ENCODE measurements at regions not wholly inside any gene's neighbourhood (a gene's known extent, or its start where the extent isn't known, plus 50 kb on each side); places are given as distances from the start of the nearest gene placed in this dataset.

DNA sequence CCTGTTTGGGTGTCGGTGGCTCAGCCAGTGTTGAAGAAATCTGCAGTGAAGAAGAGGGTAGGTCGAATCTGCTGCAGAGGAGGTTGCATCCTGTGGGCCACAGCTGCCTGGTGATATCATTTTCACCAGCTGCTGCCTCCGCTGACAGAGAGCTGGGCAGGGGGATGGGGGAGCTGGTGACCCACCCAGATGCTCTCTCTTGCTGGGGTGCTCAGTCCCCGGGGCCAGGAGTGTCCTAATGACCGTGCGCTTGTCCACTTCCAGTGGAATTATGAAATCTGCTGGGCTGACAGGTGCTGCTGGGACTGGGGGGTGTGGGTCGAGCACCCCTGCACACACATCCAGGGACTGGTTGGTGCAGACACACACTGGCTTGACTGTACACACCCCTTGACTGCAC lies 83.2 kb upstream of the IRX4 start:
- TF ChIP-seq, protein P1, sequence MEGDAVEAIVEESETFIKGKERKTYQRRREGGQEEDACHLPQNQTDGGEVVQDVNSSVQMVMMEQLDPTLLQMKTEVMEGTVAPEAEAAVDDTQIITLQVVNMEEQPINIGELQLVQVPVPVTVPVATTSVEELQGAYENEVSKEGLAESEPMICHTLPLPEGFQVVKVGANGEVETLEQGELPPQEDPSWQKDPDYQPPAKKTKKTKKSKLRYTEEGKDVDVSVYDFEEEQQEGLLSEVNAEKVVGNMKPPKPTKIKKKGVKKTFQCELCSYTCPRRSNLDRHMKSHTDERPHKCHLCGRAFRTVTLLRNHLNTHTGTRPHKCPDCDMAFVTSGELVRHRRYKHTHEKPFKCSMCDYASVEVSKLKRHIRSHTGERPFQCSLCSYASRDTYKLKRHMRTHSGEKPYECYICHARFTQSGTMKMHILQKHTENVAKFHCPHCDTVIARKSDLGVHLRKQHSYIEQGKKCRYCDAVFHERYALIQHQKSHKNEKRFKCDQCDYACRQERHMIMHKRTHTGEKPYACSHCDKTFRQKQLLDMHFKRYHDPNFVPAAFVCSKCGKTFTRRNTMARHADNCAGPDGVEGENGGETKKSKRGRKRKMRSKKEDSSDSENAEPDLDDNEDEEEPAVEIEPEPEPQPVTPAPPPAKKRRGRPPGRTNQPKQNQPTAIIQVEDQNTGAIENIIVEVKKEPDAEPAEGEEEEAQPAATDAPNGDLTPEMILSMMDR (IDR thresholded peaks at IDR 0.05): no peak
- TF ChIP-seq POLR2A (IDR thresholded peaks at IDR 0.05): no peak

Data from lower leg skin (tissue), 3 donors.